HFF-Myc (cell line): ENCODE measurements at regions not wholly inside any gene's neighbourhood (a gene's known extent, or its start where the extent isn't known, plus 50 kb on each side); places are given as distances from the start of the nearest gene placed in this dataset.

Experiments
- DNase-seq: peaks from one replicate; pipeline ENCODE4 v3.0.0-alpha.2; 2011; ENCODE audit warnings: low read depth; ENCODE audit errors: extremely low read depth
- H3K4me3 ChIP-seq: replicated peaks from 2 replicates; pipeline ENCODE4 v1.5.1; 2011; ENCODE audit warnings: low read depth, mild to moderate bottlenecking, control low read depth, low read length
- TF ChIP-seq, protein P1 (sequence below): IDR thresholded peaks from 2 replicates; pipeline ENCODE4 v1.5.1; 2012; ENCODE audit warnings: mild to moderate bottlenecking, low read depth, low read length, control low read depth; ENCODE audit errors: missing control alignments

DNA sequence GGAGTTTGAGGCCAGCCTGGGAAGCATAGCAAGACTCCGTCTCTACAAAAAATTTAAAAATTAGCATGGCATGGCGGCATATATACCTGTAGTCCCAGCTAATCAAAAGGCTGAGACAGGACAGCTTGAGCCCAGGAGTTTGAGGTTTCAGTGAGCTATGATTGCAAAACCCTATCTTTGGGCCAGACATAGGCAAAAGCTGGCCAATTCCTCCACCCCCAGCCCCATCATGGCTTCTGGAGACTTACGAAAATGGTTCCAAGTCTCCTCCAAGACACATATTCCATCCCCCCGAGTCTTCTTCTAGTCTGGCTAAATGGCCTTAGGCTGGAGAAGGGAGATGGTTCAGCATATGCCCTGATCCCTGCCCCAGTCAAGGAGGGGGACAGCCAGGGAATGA, 172.8 kb upstream of the HAAO start:
- H3K4me3 ChIP-seq, result no peak overlapping the region
- TF ChIP-seq, protein P1, sequence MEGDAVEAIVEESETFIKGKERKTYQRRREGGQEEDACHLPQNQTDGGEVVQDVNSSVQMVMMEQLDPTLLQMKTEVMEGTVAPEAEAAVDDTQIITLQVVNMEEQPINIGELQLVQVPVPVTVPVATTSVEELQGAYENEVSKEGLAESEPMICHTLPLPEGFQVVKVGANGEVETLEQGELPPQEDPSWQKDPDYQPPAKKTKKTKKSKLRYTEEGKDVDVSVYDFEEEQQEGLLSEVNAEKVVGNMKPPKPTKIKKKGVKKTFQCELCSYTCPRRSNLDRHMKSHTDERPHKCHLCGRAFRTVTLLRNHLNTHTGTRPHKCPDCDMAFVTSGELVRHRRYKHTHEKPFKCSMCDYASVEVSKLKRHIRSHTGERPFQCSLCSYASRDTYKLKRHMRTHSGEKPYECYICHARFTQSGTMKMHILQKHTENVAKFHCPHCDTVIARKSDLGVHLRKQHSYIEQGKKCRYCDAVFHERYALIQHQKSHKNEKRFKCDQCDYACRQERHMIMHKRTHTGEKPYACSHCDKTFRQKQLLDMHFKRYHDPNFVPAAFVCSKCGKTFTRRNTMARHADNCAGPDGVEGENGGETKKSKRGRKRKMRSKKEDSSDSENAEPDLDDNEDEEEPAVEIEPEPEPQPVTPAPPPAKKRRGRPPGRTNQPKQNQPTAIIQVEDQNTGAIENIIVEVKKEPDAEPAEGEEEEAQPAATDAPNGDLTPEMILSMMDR, result no peak
- no peak for DNase-seq

DNA sequence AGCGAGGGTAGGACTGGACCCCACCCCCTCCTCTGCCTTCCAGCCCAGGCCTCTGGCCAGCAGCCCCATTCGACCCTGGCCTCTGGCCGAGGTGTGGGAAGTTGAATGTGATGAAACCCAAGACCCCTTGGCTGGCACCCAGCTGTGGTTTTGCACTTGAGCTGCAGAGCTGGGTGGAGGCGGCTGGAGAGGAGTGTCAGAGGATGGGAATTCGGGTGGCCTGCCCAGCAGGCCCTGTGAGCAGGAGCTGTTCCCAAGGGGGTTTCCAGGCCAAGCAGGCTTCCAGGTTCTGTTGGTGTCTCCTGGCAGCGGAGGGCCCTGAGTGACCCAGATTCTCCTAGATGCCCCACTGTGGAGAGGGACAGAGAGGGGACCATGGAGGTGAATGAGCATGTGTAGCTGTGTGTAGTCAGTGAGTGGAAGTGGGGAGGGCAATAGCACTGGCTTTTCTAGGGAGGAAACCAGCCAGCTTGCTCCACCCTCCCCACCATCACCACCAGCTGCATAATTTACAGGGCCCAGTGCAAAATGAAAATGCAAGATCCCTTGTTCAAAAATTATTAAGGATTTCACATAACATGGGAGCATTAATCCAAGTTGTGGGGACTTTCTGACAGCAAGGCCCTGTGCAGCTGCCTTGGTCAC, 172.2 kb upstream of the HAAO start:
- TF ChIP-seq, protein P1, result no peak
- peak; percentile 81 for DNase-seq
- H3K4me3 ChIP-seq, result no peak overlapping the region

DNA sequence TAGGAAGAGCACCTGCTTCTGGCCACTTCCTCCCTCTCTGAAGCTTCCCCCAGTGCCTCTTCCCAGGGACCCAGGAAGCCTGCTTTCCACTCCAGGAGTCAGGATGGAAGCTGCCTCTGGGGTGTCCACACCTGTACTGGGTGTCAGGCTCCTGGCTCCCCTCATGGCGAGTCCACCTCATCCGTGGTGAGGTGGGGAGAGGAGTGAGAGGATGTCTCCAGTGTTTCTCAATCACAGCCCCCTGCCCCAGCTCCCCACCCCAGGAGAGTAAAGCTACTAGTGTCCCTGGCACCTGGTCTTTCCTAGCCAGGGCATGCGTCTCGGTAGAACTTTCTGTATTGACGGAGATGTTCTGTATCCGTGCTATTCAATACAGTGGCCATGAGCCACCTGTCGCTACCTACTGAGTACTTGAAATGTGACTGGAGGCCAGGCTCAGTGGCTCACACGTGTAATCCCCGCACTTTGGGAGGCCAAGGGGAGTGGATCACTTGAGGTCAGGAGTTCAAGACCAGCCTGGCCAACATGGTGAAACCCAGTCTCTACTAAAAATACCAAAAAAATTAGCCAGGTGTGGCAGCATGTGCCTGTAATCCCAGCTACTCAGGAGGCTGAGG, 171.2 kb upstream of the HAAO start:
- no peak overlapping the region for H3K4me3 ChIP-seq
- no peak for DNase-seq
- TF ChIP-seq, protein P1, result no peak

DNA sequence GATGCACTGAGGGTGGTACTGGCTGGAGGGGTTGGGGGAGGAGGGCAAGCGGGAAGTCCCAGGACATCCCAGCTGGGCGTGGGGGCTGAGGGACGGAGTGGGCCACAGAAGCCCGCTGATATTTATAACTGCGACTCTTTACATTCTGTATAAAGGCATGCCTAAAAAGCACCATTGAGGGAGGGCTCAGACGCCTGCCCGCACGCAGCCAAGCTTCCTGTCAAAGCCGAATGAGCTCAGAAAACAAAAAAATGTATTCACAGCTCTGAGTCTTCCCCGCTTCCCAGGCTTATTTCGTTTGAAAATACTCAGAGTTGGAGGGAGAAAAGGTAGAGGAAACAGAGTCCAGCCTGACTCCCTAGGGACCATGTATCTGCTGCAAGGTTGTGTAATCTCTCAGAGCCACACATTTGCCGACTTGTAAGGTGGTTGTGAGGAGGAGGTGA, 170.1 kb upstream of the HAAO start:
- no peak for DNase-seq
- TF ChIP-seq, protein P1, result no peak
- no peak overlapping the region for H3K4me3 ChIP-seq

DNA sequence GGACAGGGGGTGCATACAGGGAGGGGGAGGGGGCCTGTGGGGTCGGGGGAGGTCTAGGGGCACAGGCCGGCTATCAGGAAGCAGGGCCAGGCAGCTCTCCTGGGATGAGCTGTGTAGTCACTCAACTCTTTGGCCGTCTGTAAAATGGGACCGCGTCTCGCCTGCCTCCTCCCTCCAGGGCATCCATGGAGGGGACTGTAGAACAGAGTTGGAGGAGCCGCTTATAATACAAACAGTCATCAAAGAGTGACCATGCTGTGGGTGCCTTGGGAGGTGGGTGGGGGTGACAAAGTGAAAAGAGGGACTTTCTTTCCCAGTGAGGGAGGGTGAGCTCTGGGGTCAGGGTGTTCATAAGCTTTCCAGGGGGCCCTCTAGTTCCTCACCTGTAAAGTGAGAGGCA, 169.6 kb upstream of the HAAO start:
- H3K4me3 ChIP-seq, result no peak overlapping the region
- no peak for DNase-seq
- TF ChIP-seq, protein P1, result no peak

DNA sequence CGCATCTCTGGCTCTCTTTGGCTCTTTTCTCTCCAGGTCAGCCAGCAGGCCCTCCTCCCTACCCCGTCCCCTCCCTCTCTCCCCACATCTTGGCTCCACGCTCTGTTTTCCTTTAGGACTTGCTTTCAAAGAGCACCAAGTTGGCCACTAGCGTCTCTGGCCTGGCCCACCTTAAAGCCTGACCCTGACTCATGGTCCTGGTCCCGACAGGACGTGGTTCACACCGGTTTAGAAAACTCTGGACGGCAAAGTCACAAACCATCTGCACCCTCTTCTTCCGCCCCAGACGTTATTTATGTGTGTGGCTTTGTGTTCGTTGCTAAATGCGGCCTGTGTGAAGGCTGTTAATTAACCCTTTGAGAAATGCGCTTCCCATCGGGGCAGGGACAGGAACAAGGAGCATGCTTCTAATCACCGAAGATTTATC, 169.0 kb upstream of the HAAO start:
- TF ChIP-seq, protein P1, result no peak
- no peak for DNase-seq
- no peak overlapping the region for H3K4me3 ChIP-seq

DNA sequence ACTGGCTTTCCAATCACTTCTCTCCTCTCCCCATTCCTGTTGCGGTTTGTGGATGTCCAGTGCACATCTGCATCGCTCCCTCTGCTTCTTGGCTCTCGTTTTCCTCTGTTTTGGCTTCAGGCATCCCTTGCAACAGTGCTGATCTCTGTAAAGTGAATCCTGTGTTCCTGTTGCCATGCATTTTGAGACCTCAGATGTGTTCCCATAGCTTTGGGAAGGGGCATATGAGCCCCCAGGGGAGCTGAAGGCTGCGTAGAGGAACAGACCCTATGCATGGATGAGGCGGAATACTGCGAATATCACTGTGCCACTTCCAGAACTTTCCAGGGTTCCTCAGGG, 168.4 kb upstream of the HAAO start:
- H3K4me3 ChIP-seq, result no peak overlapping the region
- TF ChIP-seq, protein P1, result no peak
- DNase-seq, result no peak
